ENCODE measurements at regions not wholly inside any gene's neighbourhood (a gene's known extent, or its start where the extent isn't known, plus 50 kb on each side); places are given as distances from the start of the nearest gene placed in this dataset.

GRCh38 chr10:105725007-105725406, 1083.9 kb downstream of the SORCS3 start:
- H3K27ac ChIP-seq = no peak overlapping the region
- TF ChIP-seq, protein P1, sequence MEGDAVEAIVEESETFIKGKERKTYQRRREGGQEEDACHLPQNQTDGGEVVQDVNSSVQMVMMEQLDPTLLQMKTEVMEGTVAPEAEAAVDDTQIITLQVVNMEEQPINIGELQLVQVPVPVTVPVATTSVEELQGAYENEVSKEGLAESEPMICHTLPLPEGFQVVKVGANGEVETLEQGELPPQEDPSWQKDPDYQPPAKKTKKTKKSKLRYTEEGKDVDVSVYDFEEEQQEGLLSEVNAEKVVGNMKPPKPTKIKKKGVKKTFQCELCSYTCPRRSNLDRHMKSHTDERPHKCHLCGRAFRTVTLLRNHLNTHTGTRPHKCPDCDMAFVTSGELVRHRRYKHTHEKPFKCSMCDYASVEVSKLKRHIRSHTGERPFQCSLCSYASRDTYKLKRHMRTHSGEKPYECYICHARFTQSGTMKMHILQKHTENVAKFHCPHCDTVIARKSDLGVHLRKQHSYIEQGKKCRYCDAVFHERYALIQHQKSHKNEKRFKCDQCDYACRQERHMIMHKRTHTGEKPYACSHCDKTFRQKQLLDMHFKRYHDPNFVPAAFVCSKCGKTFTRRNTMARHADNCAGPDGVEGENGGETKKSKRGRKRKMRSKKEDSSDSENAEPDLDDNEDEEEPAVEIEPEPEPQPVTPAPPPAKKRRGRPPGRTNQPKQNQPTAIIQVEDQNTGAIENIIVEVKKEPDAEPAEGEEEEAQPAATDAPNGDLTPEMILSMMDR (IDR thresholded peaks at IDR 0.05) = no peak
- no peak for TF ChIP-seq ZFX (IDR thresholded peaks at IDR 0.05; ENCODE audit: borderline replicate concordance)

- H3K27ac ChIP-seq = no peak overlapping the region
- TF ChIP-seq ZFX (IDR thresholded peaks at IDR 0.05; ENCODE audit: borderline replicate concordance) = no peak
- TF ChIP-seq, protein P1 (IDR thresholded peaks at IDR 0.05) = no peak
Measured at GRCh38 chr10:105718207-105718995, 1077.3 kb downstream of the SORCS3 start.

DNA sequence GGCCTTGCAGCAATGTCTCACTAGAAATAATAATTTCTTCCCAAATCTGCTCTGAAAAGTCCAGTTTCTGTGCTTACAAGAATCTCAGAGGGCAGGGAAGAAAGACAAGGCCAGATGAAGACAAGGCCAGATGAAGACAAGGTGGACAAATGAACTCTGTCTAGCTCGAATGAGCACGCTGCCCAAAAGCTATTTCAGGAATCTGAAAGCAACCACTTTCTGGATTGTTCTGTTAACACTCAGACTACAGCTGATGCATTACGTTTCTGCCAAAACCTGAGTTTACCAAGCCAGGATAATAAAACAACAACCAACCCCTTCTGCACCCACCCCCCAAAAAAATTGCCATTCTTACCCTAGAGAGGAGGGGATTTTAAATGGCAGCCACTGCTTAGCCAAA, 1073.6 kb downstream of the SORCS3 start:
- H3K27ac ChIP-seq = no peak overlapping the region
- no peak for TF ChIP-seq ZFX (IDR thresholded peaks at IDR 0.05; ENCODE audit: borderline replicate concordance)
- TF ChIP-seq, protein P1 (IDR thresholded peaks at IDR 0.05) = no peak

- H3K27ac ChIP-seq = no peak overlapping the region
- TF ChIP-seq, protein P1 (IDR thresholded peaks at IDR 0.05) = no peak
- no peak for TF ChIP-seq ZFX (IDR thresholded peaks at IDR 0.05; ENCODE audit: borderline replicate concordance)
Measured at GRCh38 chr10:105707603-105708002, 1066.5 kb downstream of the SORCS3 start.

DNA sequence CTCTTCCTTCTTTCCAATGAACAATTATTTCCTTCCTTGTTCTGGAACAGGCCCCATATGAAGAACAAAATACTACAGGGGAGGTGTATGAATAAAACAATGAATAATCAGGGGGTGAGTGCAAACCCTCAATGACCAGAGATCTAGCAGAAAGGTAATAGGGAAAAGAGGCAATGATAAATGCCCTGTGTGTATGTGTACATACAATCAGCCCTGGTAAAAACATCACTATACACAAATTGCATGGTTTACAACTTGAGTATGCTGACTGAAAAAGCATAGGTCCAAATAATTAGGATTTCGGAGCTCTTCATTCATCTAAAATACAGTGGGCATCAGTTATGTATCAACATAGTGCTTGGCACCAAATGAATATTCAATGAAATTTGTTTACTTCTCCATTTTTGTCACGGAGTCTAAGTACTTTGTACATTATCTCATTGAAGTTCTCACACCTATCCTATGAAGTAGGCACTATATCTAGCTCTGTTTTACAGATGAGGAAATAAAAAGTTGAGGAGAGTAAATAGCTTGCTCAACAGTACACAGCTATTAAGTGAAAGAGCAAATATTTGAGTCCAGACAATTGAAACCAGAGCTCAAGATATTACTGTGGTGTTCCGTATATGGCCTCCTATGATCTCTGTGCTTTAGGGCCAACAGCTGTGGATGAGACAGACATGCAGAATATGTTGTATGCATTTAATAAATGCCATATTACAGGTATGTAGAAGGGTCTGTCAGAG, 1065.4 kb downstream of the SORCS3 start:
- TF ChIP-seq ZFX (IDR thresholded peaks at IDR 0.05; ENCODE audit: borderline replicate concordance) = no peak
- TF ChIP-seq, protein P1 (IDR thresholded peaks at IDR 0.05) = no peak

DNA sequence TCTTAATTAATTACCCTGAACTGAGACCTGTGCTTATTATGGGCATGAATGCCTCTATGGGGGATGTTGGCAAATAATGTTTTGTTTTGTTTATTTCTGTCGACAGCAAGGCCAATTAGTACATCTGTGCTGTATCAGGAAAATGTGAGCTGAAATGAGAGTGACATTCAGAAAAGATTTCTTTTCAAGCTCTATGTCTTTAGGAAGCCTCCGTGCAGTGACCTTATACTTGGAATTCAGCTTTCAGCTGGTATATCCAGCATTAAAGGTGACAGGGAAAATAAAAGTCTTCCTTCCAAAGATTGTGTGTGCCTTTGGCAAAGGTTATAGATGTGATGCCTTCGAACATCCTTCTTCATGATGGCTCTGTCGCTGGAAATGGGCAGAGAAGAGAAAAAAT, 1061.1 kb downstream of the SORCS3 start:
- no peak overlapping the region for H3K27ac ChIP-seq
- TF ChIP-seq, protein P1 (IDR thresholded peaks at IDR 0.05) = no peak
- no peak for TF ChIP-seq ZFX (IDR thresholded peaks at IDR 0.05; ENCODE audit: borderline replicate concordance)

More for the DNA sequence above, 1065.4 kb downstream of the SORCS3 start:
- H3K27ac ChIP-seq = no peak overlapping the region

DNA sequence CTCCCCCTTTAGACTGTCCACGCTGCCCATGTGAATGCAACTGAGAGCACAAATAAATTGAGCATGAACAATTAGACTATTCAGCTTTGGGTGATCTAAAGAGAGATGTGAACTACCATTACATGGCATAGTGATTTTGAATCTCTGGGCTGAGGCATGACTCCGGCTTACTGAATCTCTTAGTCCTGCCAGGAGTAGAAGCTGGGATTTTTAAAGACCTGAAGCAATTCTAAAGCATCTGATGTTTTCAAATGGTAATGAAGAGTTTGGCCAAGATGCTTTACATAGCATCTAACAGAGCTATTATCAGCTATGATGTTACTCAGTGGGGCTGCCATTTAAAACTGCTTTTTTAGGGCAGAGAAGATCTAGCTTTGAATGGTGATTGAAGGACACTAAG, 1059.1 kb downstream of the SORCS3 start:
- H3K27ac ChIP-seq = no peak overlapping the region
- TF ChIP-seq, protein P1 (IDR thresholded peaks at IDR 0.05) = no peak
- TF ChIP-seq ZFX (IDR thresholded peaks at IDR 0.05; ENCODE audit: borderline replicate concordance) = no peak

Measured in 22Rv1 (cell line).